MG63 (cell line): ENCODE measurements at regions not wholly inside any gene's neighbourhood (a gene's known extent, or its start where the extent isn't known, plus 50 kb on each side); places are given as distances from the start of the nearest gene placed in this dataset.
"Not testable (repeated sequence)": the region's sequence is repeated elsewhere in the genome, so short reads cannot be mapped to it uniquely, and the experiment has no call there.

Experiments
- DNase-seq: peaks from one replicate; pipeline ENCODE4 v3.0.0-alpha.2; 2020
- H3K27me3 ChIP-seq: fragments of 250-450 bp; sonication (Bioruptor Pico); 2 replicates; pipeline ENCODE4 v1.5.1; 2020; ENCODE audit warnings: mild to moderate bottlenecking, moderate library complexity
- H3K36me3 ChIP-seq: fragments of 250-450 bp; sonication (Bioruptor Pico); 2 replicates; pipeline ENCODE4 v1.5.1; 2020; ENCODE audit warnings: mild to moderate bottlenecking, moderate library complexity
- H3K4me3 ChIP-seq: fragments of 250-450 bp; sonication (Bioruptor Pico); 2 replicates; pipeline ENCODE4 v1.5.1; 2020; ENCODE audit warnings: mild to moderate bottlenecking, moderate library complexity
- H3K9me3 ChIP-seq: fragments of 250-450 bp; sonication (Bioruptor Pico); 2 replicates; pipeline ENCODE4 v1.5.1; 2020; ENCODE audit warnings: mild to moderate bottlenecking, moderate library complexity

GRCh38 chr13:57874530-57874929 lies 243.0 kb downstream of the PCDH17 start:
- no peak for DNase-seq
- Histone ChIP-seq H3K27me3 (no peaks in the 10 kb centered on the region), H3K4me3 (no peak overlapping the region), H3K36me3 (no peaks in the 10 kb centered on the region), H3K9me3 (no peaks in the 10 kb centered on the region)

- H3K27me3 ChIP-seq: no peaks in the 10 kb centered on the region
- no peaks in the 10 kb centered on the region for H3K36me3 ChIP-seq
- no peaks in the 10 kb centered on the region for H3K9me3 ChIP-seq
- H3K4me3 ChIP-seq: no peak overlapping the region
- no peak for DNase-seq
Measured at GRCh38 chr13:57877601-57878000, 246.1 kb downstream of the PCDH17 start.

- Histone ChIP-seq H3K27me3 (no peaks in the 10 kb centered on the region), H3K36me3 (no peaks in the 10 kb centered on the region), H3K9me3 (no peaks in the 10 kb centered on the region), H3K4me3 (no peak overlapping the region)
- DNase-seq: no peak
Measured at GRCh38 chr13:57878291-57878690, 246.7 kb downstream of the PCDH17 start.

GRCh38 chr13:57897225-57897624 lies 265.7 kb downstream of the PCDH17 start:
- H3K36me3 ChIP-seq: no peaks in the 10 kb centered on the region
- no peaks in the 10 kb centered on the region for H3K9me3 ChIP-seq
- H3K27me3 ChIP-seq: no peaks in the 10 kb centered on the region
- DNase-seq: no peak
- H3K4me3 ChIP-seq: no peak overlapping the region

GRCh38 chr13:57899096-57899495 lies 267.6 kb downstream of the PCDH17 start:
- H3K4me3 ChIP-seq: no peak overlapping the region
- H3K9me3 ChIP-seq: no peaks in the 10 kb centered on the region
- H3K36me3 ChIP-seq: no peaks in the 10 kb centered on the region
- no peak for DNase-seq
- H3K27me3 ChIP-seq: no peaks in the 10 kb centered on the region

GRCh38 chr13:57909833-57910232 lies 278.3 kb downstream of the PCDH17 start:
- H3K9me3 ChIP-seq, DNase-seq, H3K4me3 ChIP-seq, H3K36me3 ChIP-seq, H3K27me3 ChIP-seq: not testable (repeated sequence)

- Histone ChIP-seq H3K27me3 (no peaks in the 10 kb centered on the region), H3K36me3 (no peaks in the 10 kb centered on the region), H3K4me3 (no peak overlapping the region), H3K9me3 (no peaks in the 10 kb centered on the region)
- DNase-seq: no peak
Measured at GRCh38 chr13:57918086-57918485, 286.5 kb downstream of the PCDH17 start.

GRCh38 chr13:57918913-57919312 lies 287.4 kb downstream of the PCDH17 start:
- no peaks in the 10 kb centered on the region for H3K36me3 ChIP-seq
- no peak for DNase-seq
- no peak overlapping the region for H3K4me3 ChIP-seq
- H3K9me3 ChIP-seq: no peaks in the 10 kb centered on the region
- no peaks in the 10 kb centered on the region for H3K27me3 ChIP-seq

GRCh38 chr13:57925250-57925649 lies 293.7 kb downstream of the PCDH17 start:
- H3K27me3 ChIP-seq: no peaks in the 10 kb centered on the region
- no peaks in the 10 kb centered on the region for H3K36me3 ChIP-seq
- H3K4me3 ChIP-seq: no peak overlapping the region
- no peaks in the 10 kb centered on the region for H3K9me3 ChIP-seq
- DNase-seq: no peak

GRCh38 chr13:57925751-57926150 lies 294.2 kb downstream of the PCDH17 start:
- no peak for DNase-seq
- no peaks in the 10 kb centered on the region for H3K36me3 ChIP-seq

GRCh38 chr13:57932061-57932460 lies 300.5 kb downstream of the PCDH17 start:
- Histone ChIP-seq H3K36me3 (no peaks in the 10 kb centered on the region), H3K4me3 (no peak overlapping the region), H3K27me3 (no peaks in the 10 kb centered on the region), H3K9me3 (no peaks in the 10 kb centered on the region)
- DNase-seq: no peak

More at GRCh38 chr13:57925751-57926150, 294.2 kb downstream of the PCDH17 start:
- no peaks in the 10 kb centered on the region for H3K9me3 ChIP-seq
- no peak overlapping the region for H3K4me3 ChIP-seq
- no peaks in the 10 kb centered on the region for H3K27me3 ChIP-seq

- H3K4me3 ChIP-seq: no peak overlapping the region
- H3K27me3 ChIP-seq: no peaks in the 10 kb centered on the region
- no peaks in the 10 kb centered on the region for H3K9me3 ChIP-seq
- no peaks in the 10 kb centered on the region for H3K36me3 ChIP-seq
- DNase-seq: no peak
Measured at GRCh38 chr13:57933606-57934005, 302.1 kb downstream of the PCDH17 start.

GRCh38 chr13:57935965-57936364 lies 304.4 kb downstream of the PCDH17 start:
- Histone ChIP-seq H3K36me3 (no peaks in the 10 kb centered on the region), H3K27me3 (no peaks in the 10 kb centered on the region), H3K4me3 (no peak overlapping the region), H3K9me3 (no peaks in the 10 kb centered on the region)
- no peak for DNase-seq

- no peaks in the 10 kb centered on the region for H3K9me3 ChIP-seq
- no peak for DNase-seq
- H3K27me3 ChIP-seq: no peaks in the 10 kb centered on the region
- no peaks in the 10 kb centered on the region for H3K36me3 ChIP-seq
- no peak overlapping the region for H3K4me3 ChIP-seq
Measured at GRCh38 chr13:57946361-57946760, 314.8 kb downstream of the PCDH17 start.

- Histone ChIP-seq H3K36me3 (no peaks in the 10 kb centered on the region), H3K4me3 (no peak overlapping the region), H3K9me3 (no peaks in the 10 kb centered on the region), H3K27me3 (no peaks in the 10 kb centered on the region)
- no peak for DNase-seq
Measured at GRCh38 chr13:57948884-57949283, 317.3 kb downstream of the PCDH17 start.

- no peaks in the 10 kb centered on the region for H3K9me3 ChIP-seq
- H3K36me3 ChIP-seq: no peaks in the 10 kb centered on the region
- H3K4me3 ChIP-seq: no peak overlapping the region
- DNase-seq: no peak
- H3K27me3 ChIP-seq: no peaks in the 10 kb centered on the region
Measured at GRCh38 chr13:57969951-57970350, 338.4 kb downstream of the PCDH17 start.

- H3K9me3 ChIP-seq: no peaks in the 10 kb centered on the region
- no peaks in the 10 kb centered on the region for H3K27me3 ChIP-seq
- H3K4me3 ChIP-seq: no peak overlapping the region
- no peak for DNase-seq
- H3K36me3 ChIP-seq: no peaks in the 10 kb centered on the region
Measured at GRCh38 chr13:57970404-57970803, 338.9 kb downstream of the PCDH17 start.

GRCh38 chr13:57982782-57983181 lies 351.2 kb downstream of the PCDH17 start:
- Histone ChIP-seq H3K27me3 (no peaks in the 10 kb centered on the region), H3K9me3 (no peaks in the 10 kb centered on the region), H3K4me3 (no peak overlapping the region), H3K36me3 (no peaks in the 10 kb centered on the region)
- DNase-seq: no peak

GRCh38 chr13:57988276-57988675 lies 356.7 kb downstream of the PCDH17 start:
- no peaks in the 10 kb centered on the region for H3K9me3 ChIP-seq
- H3K4me3 ChIP-seq: no peak overlapping the region
- H3K27me3 ChIP-seq: no peaks in the 10 kb centered on the region
- H3K36me3 ChIP-seq: no peaks in the 10 kb centered on the region
- DNase-seq: no peak
